ENCODE measurements at regions not wholly inside any gene's neighbourhood (a gene's known extent, or its start where the extent isn't known, plus 50 kb on each side); places are given as distances from the start of the nearest gene placed in this dataset.
"Not testable (repeated sequence)": the region's sequence is repeated elsewhere in the genome, so short reads cannot be mapped to it uniquely, and the experiment has no call there.

DNA sequence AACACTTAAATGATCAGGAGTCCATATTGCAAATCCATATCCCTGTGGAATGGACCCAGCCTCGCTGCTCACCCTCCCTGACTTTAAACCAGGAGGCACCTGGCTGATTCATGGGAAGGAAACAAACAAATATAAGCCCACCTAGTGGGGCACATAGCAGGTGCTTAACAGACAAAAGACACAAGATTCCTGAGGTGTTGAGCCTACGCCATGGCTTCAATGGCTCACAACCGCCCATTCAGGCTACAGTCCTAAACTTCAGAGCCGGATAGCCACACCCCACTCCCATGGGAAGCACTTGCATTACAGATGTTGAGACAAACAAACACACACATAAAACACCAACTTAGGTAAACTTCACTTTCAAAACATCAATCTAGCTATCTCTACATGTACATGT is 359.9 kb downstream of the ICE1 start:
- no peak for DNase-seq

DNA sequence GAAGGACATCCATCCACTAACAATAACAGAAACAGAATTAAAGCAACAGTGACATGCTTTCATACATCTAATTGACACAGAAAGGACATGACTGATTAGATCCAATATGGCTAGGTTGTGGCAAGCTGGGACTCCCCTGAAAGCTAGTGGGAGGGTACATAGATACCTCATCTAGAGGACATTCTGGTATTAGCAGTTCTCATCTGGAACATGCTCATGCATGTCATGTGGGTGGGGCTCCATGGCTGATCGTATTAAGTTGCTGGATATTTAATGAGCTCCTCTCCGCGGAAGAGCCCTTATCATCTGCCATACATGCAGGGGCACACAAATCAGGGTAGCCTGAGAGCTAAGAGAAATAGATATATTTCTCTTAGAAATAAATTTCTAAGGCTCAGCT is 358.9 kb downstream of the ICE1 start:
- DNase-seq = no peak

GRCh38 chr5:5780253-5780652 is 357.8 kb downstream of the ICE1 start:
- DNase-seq = no peak

DNA sequence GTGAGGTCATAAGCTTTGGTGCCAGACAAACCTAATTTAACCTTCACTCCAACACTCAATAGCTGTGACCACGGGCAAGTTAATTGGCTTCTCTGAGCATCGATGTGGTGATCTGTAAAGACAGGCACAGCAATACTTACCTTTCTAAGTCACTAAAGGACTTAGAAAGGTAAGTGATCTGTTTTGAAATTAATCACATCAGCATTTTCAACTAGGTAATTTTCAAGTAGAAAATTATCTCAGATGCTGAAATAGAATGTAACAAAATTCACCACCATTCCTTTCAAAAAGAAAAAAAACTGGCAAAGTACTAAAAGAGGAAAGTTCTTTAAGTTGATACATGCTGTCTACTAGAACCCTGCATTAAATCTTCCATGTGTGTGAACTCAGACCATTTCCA is 354.5 kb downstream of the ICE1 start:
- no peak for DNase-seq

DNA sequence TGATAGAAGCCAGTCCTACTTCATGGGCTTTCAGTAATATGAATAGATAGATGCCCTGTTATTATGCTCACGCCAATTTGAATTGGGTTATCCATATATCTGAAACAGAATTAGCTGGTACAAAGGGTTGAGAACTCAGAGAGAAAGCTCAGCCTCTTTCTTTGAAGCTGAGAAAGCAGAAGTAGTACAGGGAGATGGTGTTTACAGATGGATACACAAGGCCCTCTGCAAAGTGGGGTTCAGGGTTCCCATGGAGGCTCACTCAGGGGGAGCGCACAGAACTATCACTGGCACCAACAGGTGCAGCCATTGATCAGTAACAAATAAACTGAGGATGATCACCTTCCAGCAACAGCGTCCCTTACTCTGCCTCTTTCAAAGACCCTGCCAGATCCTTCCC is 349.7 kb downstream of the ICE1 start:
- no peak for DNase-seq

GRCh38 chr5:5770825-5771224 is 348.3 kb downstream of the ICE1 start:
- no peak for DNase-seq

DNA sequence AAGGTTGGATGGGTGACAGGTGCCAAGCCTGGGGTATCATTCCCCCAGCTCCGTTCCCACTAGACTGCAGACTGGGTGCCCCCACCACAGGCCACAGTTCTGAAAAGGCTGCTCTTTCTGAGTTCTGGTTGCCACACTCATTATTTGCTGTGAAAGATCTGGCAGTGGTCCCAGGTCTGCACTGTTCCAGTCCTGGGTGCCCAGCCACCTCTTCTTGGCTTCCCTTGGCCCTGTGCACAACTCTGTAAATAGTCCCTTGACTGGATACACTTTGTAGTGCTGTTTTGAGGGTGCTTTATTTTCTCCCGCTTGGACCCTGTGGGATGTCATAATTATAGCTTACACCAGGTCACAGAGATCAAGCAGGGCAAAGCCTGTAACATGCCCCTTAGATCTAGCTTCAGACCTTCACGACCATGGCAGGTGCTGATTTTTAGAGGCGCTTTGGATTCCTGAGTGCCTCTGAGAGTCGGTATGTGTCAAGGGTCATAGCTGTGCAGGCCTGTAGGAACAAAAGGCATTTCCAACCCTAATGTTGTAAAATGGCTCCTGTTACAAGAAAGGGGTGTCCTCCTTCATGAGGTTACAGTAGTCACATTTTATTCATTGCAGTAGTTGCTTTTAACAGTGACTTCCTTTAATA is 344.9 kb downstream of the ICE1 start:
- peak; percentile 1 for DNase-seq

DNA sequence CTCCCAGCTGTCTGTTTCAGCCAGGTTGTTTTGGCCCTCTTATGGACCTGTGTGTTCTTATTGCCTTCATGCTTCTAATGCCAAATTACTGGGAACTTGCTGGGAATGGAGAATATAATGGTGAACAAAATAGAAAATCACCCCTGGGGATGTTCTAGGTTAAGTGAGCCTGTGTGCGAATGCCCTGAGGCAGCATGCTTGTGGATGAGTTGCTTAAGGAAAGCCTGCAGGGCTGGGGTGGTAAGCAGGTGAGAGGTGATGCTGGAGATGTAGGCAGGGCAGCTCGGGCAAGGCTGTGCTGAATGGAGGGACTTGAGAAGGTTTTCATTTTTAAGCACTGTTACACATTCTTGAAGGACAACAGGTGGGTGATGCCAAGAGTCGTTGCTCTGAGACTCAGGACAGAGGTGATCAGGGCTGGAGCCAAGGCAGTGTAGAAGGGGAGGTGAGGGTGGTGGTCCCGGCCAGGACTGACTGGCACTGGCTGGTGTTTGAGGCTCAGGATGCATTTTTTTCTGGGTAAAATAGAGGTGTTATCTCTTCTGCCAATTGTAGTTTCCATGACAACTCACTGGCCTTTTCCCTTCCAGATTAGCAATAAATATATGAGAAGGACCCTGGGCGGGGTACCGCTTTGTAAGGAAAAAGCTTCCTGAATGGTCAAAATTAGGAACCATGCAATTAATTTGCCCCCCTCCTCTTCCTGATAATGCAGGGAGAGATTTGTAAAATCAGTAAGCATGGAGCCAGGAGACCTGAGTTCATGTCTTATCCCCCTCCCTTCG is 342.8 kb downstream of the ICE1 start:
- DNase-seq = no peak

- DNase-seq = no peak
Measured at GRCh38 chr5:5764246-5764645, 341.8 kb downstream of the ICE1 start.

DNA sequence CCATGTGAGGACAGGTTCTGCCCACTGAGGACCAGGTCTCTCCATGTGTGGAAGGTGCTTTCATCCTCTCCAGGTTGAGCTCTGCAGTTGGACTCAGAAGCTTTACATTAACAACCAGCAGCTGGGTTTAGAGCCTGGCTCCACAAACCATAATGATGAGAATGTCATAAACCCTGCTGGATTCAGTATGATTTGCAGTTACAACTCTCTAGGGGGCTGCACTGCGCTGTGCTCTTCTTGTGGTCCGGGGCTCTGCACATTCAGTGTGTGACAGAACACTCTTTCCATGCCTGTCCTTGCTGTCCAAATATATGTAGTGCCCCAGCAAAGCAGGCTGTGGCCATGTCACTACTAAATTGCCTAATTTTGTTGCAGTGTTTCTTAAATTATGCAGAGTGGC is 334.3 kb downstream of the ICE1 start:
- DNase-seq = no peak

DNA sequence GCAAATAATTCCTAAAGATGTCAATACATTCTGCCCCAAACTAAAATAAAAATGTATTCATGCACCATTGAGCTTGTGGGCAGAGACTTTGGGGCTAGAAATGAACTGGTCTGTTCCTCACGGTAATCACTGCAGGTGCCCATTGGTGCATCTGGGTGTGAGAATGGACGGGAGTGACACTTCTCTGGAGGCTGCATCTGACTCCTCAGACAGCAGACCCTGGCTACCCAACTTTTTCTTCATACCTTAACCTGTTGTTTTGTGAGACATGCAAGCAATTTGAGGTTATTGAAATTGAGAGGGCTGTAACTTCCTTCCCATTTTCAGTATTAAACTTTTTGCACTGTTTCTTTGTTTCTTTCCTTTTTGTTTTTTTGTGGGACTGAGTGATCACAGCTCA is 333.4 kb downstream of the ICE1 start:
- DNase-seq = no peak

DNA sequence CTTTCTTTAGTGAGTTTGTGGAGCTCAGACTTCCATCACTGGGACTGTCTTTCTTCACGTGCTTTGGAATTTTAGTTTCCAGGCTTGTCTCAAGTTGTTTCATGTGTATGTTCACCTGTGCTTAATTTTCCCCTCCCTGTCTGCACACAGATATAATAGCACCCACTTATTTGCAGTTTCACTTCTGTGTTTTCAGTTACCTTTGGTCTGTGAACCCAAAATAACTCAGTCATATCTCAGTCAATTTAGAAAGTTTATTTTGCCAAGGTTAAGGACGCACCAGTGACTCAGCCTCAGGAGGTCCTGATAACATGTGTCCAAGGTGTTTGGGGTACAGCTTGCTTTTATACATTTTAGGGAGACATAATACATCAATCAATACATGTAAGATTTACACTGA is 330.4 kb downstream of the ICE1 start:
- DNase-seq = no peak

GRCh38 chr5:5751987-5752386 is 329.5 kb downstream of the ICE1 start:
- no peak for DNase-seq

DNA sequence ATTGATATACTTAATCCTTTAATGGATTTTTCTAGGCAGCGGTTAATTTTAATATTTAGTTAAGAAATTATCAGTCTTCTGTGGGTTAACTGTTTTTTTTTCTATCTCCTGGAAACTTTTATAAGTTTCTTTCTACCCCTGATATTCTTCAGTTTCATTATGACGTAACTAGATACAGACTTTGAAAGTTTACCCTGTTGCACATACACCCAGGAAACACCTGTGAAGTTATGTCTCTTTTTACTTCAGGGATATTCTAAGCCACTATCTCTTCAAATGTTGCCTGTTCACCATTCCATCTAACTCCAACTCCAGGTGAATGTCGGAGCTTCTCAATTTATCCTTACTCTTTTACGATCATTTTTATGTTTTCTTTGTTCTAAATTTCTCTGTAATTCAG is 329.0 kb downstream of the ICE1 start:
- DNase-seq = no peak

GRCh38 chr5:5741418-5741817 is 318.9 kb downstream of the ICE1 start:
- no peak for DNase-seq

- DNase-seq = no peak
Measured at GRCh38 chr5:5739490-5739945, 317.0 kb downstream of the ICE1 start.

- DNase-seq = no peak
Measured at GRCh38 chr5:5738797-5739489, 316.5 kb downstream of the ICE1 start.

DNA sequence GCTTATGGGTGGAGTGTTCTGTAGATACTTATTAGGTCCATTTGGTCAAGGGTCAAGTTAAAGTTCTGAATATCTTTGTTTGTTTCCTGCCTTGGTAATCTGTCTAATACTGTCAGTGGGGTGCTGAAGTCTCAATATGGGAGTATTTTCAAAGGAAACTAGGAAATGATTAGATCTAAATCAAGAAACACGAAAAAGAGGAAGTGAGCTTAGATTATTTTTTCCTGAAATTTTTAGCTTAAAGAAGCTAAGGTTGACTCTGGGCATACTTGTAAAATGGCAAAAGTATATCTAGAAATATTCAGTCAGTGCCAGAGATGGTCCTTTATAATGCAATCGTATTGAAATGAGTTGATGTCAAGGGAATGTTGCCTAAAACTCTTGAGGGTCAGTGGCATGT is 313.5 kb downstream of the ICE1 start:
- no peak for DNase-seq

GRCh38 chr5:5733058-5733457 is 310.6 kb downstream of the ICE1 start:
- DNase-seq = not testable (repeated sequence)

GRCh38 chr5:5726401-5726800 is 303.9 kb downstream of the ICE1 start:
- DNase-seq = no peak

DNA sequence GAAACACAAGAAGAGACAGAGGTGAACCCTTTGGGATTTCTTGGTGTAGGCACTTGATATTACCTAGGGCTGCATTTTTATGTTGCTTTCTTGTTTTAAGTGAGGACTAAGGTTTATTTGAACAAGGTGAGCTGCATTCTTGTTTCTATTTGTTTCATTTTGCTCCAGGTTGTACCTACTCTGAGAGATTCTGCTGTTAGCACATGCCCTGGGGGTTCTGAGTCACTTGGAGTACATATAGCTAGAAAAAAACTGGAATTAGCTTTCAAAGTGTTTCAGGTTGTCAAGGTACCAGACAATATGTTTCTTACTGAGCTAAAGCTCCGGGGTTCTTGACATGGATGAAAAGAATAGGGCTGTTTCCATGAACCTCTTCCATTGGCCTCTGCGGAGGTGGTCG is 299.4 kb downstream of the ICE1 start:
- no peak for DNase-seq

DNA sequence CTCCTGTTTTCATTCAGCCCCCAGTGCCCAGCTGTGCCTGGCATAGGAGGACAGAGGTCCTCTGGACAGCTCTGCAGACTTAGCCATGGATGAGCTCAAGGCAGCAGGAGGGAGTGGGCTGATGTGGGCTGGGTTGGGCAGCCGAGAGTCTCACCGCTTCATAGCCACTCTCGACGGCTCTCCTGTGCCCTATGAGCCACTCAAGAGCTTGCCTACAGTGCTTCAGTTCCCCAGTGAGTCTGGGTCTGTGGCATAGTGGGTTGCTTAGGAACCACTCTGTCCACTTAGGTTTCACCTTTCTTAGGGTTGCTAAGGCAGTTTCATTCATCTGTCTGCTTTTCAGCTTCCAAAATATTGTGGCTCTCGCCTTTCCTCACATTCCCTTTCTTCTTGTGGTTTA is 296.8 kb downstream of the ICE1 start:
- no peak for DNase-seq

GRCh38 chr5:5716665-5717064 is 294.2 kb downstream of the ICE1 start:
- no peak for DNase-seq

DNA sequence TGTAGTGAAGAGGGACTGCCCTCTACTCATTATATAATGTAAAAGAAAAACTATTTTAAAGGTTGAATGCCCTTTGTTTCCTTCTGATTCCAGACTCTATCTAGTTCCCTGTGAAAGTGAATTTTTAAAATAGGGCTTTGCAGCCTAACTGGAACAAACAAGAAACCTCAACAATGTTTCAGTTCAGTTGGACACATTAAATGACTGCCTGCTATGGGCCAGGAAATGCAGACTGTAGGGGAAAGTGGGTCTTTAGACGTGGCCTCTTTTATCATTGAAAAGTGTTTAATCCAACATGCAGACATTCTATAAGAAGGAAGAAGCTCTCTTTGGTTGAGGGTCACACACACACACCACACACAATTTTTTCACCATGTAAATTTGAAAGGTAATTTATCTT is 289.1 kb downstream of the ICE1 start:
- no peak for DNase-seq
